Prostate gland (tissue), 2 donors: ENCODE measurements at regions not wholly inside any gene's neighbourhood (a gene's known extent, or its start where the extent isn't known, plus 50 kb on each side); places are given as distances from the start of the nearest gene placed in this dataset.

Source experiments
- DNase-seq: peaks from one replicate; pipeline ENCODE4 v3.0.0-alpha.2; 2019; ENCODE audit warnings: low spot score
- H3K27ac ChIP-seq, 2 donors: fragments of 200-600 bp; sonication (generic); 2 replicates each; pipeline ENCODE4 v1.5.1; 2017 to 2019
- H3K27me3 ChIP-seq: fragments of 200-600 bp; sonication (generic); replicated peaks from 2 replicates; pipeline ENCODE4 v1.5.1; 2019; ENCODE audit not compliant: insufficient read depth
- H3K36me3 ChIP-seq, 2 donors: fragments of 200-600 bp; sonication (generic); 1 replicate in 1 of 2; 2 replicates in 1 of 2; pipeline versions ENCODE4 v1.5.1 to v1.8.1; 2017 to 2019
- H3K4me1 ChIP-seq: fragments of 200-600 bp; sonication (generic); replicated peaks from 2 replicates; pipeline ENCODE4 v1.5.1; 2019
- H3K4me3 ChIP-seq, 2 donors: fragments of 200-600 bp; sonication (generic); 2 replicates each; pipeline ENCODE4 v1.5.1; 2017 to 2019
- H3K9me3 ChIP-seq: fragments of 200-600 bp; sonication (generic); 2 replicates; pipeline ENCODE4 v1.5.1; 2017
- CTCF ChIP-seq, 4 experiments: fragments of 200-600 bp in 2 of 4; fragments of 450-650 bp in 2 of 4; sonication (generic) in 2 of 4; IDR thresholded peaks; 1 replicate in 3 of 4; 2 replicates in 1 of 4; pipeline ENCODE4 v1.5.1; 2016 to 2019; ENCODE audit warnings: antibody characterized with exemption in 4 of 4, mild to moderate bottlenecking in 2 of 4, moderate library complexity in 2 of 4
- POLR2A ChIP-seq: fragments of 450-650 bp; IDR thresholded peaks from one replicate; pipeline ENCODE4 v1.6.1; 2016; ENCODE audit warnings: antibody characterized with exemption, mild to moderate bottlenecking
- POLR2AphosphoS5 ChIP-seq: sonication (generic); formaldehyde crosslinking; IDR thresholded peaks from one replicate; pipeline ENCODE4 v1.6.1; 2017; ENCODE audit warnings: antibody characterized with exemption
- WGBS: methylation state at CpG from one replicate; pipeline ENCODE4 v1.1.5; 2018; 5-methylcytosine and 5-hydroxymethylcytosine counted together
- intact Hi-C: fragments of 100-400 bp; cut with DNase I; formaldehyde crosslinking; loops from one replicate; pipeline ENCODE4 v1.14.2; 2022

DNA sequence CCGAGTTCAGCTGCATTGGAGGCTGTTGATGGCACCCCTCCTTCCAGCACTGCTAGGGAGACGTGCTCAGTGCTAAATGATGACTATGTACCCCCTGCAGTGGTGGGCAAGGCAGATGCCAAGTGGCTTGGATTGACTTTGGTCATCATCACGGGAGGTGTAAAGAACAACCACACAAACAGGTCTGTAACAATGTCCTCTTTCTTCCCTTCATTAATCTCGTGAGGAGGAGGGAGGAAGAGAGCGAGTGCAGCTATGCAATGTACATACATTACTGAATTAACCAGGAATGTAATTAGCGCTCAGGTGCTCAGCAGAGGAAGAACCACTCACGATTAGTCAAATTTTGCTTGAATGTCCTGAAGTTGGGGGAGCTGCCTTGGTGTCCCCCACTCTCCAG is 173.9 kb upstream of the SKOR2 start:
- Histone ChIP-seq H3K4me3 (no peak overlapping the region), H3K9me3 (no peaks in the 10 kb centered on the region), H3K27ac (no peak overlapping the region), H3K36me3 (no peaks in the 10 kb centered on the region), H3K27me3 (no peaks in the 10 kb centered on the region), H3K4me1 (no peaks in the 10 kb centered on the region)
- no peak for TF ChIP-seq POLR2A
- no peak for TF ChIP-seq CTCF (IDR thresholded peaks at IDR 0.05)
- TF ChIP-seq POLR2AphosphoS5 = no peak
- DNase-seq = no peak
- 85% methylated on average over 7 of the region's 7 CpGs for WGBS
- intact Hi-C loops = no loop called here

- Histone ChIP-seq H3K4me3 (no peak overlapping the region), H3K36me3 (no peaks in the 10 kb centered on the region), H3K9me3 (no peaks in the 10 kb centered on the region), H3K27me3 (no peaks in the 10 kb centered on the region), H3K27ac (no peak overlapping the region), H3K4me1 (no peaks in the 10 kb centered on the region)
- DNase-seq = no peak
- intact Hi-C loops = no loop called here
- 59% methylated on average over 6 of the region's 6 CpGs for WGBS
- TF ChIP-seq POLR2A (no peak), CTCF (IDR thresholded peaks at IDR 0.05) (no peak), POLR2AphosphoS5 (no peak)
These were observed 171.1 kb upstream of the SKOR2 start for GRCh38 chr18:47422524-47422923.

DNA sequence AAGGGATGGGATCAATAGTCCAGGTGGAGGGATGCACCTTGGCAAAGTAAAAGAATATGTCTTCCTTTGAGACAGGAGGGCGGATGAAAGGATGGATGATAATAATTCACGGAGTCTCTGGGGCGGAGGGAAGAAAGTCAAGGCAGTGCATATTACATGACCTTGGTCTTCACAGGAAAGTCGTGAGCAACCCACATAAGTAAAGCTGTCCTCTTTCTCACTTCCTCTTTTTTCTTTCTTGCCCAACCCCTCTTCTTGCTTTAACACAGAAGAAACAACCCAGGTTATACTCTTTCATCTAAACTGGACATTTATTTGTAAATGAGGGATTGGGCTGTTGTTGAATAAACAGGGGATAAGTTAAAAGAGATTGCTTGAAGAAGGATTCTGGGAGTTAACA is 168.7 kb upstream of the SKOR2 start:
- H3K4me3 ChIP-seq = no peak overlapping the region
- H3K9me3 ChIP-seq = no peaks in the 10 kb centered on the region
- 62% methylated on average over 4 of the region's 4 CpGs for WGBS
- H3K27me3 ChIP-seq = no peaks in the 10 kb centered on the region
- no peaks in the 10 kb centered on the region for H3K4me1 ChIP-seq
- DNase-seq = no peak
- intact Hi-C loops = no loop called here
- no peak for TF ChIP-seq POLR2A
- no peak for TF ChIP-seq CTCF (IDR thresholded peaks at IDR 0.05)
- TF ChIP-seq POLR2AphosphoS5 = no peak
- no peaks in the 10 kb centered on the region for H3K36me3 ChIP-seq
- H3K27ac ChIP-seq = no peak overlapping the region

DNA sequence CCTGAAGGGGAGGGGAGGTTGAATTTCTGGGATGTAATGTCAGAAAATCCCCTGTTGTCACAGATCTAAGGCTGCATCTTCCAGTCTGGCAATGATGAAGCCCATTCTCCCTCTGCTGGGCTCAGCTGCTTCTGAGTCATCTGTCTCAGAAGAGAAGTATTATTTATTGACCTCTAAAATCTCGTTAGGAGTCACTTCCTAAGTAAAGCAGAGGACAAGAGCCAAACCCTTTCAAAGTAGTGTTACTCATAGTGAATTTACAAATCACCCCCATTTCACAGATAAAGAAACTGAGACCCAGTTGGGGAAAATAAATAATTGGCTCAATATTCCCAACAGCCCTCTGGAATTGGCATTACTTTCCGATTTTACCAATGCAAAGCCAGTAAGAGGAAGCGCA is 167.3 kb upstream of the SKOR2 start:
- intact Hi-C loops = no loop called here

More for the DNA sequence above, 167.3 kb upstream of the SKOR2 start:
- Histone ChIP-seq H3K4me3 (no peak overlapping the region), H3K4me1 (no peaks in the 10 kb centered on the region), H3K27me3 (no peaks in the 10 kb centered on the region), H3K36me3 (no peaks in the 10 kb centered on the region), H3K9me3 (no peaks in the 10 kb centered on the region), H3K27ac (no peak overlapping the region)
- 51% methylated on average over 3 of the region's 3 CpGs for WGBS
- TF ChIP-seq POLR2A = no peak
- TF ChIP-seq POLR2AphosphoS5 = no peak
- TF ChIP-seq CTCF (IDR thresholded peaks at IDR 0.05) = no peak
- no peak for DNase-seq
